HG02885 (cell line): ENCODE measurements at regions not wholly inside any gene's neighbourhood (a gene's known extent, or its start where the extent isn't known, plus 50 kb on each side); places are given as distances from the start of the nearest gene placed in this dataset.
"Not testable (repeated sequence)": the region's sequence is repeated elsewhere in the genome, so short reads cannot be mapped to it uniquely, and the experiment has no call there.

Experiments used
- ATAC-seq: cut with Tn5 transposase; IDR thresholded peaks from one replicate; pipeline ENCODE4 v1.9.1; 2021; ENCODE audit warnings: mild to moderate bottlenecking; ENCODE audit not compliant: unreplicated experiment, poor library complexity

DNA sequence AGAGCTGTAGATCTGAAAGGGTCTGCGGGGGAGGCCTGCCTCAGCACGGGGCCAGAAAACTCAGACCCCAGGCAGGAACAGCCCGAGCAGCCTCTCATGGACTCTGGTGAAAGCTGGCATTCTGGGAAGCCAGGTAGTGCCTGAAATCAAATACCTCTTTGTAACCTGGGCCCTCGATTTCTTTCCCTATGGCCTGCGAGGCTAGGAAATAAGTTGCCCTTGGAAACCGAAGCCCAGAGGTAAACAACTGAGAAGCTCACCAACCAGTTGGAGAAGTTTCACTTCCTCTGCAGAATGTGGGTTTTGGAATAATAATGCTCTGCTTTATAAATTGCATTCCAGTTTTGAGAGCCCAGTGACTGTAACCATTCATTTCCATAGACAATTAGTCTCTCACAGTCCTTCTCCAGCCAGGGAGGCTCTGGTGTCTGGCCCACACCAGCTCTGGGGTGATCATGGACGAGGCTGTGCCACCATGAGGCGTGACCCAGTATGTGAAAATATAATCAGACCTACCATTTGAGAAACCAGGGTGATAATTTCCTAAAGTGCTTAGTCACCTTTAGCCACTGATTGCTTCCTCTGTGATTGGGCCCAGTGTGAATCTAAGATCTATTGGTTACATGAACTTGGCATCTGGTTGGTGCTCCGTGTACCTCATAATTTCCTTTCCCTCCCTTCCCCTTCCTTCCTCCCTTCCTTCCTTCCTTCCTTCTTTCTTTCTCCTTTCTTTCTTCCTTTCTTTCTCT, 133.1 kb upstream of the PELI1 start:
- no peak for ATAC-seq

DNA sequence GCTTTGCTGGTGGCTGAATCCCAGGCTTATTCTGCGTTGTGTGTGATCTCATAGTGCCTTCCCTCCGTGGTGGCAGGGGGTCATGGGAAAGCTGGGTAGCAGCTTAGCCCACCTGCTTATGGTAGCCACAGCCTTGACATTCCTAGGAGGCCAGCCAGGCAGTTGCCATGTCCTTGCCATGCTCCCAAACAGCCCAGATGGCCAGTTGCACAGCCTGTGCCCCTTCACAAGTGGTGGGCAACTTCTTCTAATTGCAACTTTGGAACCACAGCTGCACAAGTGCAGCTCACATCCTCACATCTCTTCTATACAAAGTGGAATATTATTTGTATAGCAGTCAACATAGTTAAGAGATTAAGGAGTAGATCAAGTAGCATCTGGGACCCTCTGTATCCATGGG, 136.6 kb upstream of the PELI1 start:
- not testable (repeated sequence) for ATAC-seq

DNA sequence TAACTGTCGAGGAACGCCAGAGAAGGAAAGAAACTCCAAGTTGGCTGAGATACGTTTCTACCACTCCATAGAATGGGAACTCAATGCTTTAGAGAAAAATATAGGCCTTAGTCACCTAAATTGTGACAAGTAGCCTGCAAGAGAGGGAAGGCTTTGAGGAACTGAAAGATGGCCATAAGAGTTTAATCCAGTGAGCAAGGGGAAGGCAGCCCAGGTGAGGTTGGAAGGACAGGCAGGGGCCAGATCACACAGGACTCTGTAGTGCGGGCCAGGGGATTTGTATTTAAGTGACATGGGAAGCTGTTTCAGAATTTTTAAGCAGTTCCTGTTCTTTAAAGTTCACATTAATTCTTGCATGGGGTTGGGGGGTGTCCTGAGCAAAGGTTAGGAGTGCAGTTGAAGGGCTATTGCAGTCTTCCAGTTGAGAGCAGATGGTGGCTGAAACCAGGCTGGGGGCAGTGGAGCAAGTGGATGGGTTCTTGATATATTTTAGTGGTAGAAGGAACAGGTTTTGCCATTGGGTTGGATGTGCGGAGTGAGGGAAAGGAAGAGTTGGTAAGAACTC, 138.9 kb upstream of the PELI1 start:
- no peak for ATAC-seq

DNA sequence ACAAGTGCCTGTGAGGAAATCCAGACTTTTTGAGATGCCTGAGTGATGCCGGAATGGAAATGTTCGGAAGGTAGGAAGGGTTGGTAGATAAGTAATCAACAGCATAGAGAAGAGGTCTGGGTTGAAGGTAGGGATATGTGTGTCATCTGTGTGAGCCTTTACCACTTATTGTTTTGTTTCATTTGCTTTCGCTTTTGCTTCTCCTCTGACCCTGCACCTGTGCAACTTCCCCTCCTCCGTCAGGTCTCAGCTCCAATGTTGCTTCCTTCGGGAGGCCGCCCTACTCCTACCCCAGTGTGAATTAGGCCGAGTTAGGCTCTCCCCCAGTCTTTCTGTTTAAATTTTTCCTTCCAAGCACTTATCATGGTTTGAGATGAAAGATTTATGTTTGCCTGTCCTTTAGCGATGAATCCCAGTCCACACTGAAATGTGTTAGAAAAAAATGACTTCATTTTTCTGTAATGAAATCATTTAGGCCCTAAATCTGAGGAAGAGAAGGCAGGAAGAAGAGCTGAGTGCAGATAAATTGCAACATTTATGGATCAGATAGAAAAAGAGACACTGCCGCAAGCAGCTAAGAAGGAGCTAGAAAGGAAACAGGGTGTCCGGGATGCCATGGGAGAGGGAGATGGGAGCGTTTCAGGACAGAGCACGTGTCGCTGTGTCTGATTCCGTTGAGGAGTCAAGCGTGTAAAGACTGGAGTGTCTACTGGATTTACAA, 139.6 kb upstream of the PELI1 start:
- ATAC-seq: peak; percentile 97

DNA sequence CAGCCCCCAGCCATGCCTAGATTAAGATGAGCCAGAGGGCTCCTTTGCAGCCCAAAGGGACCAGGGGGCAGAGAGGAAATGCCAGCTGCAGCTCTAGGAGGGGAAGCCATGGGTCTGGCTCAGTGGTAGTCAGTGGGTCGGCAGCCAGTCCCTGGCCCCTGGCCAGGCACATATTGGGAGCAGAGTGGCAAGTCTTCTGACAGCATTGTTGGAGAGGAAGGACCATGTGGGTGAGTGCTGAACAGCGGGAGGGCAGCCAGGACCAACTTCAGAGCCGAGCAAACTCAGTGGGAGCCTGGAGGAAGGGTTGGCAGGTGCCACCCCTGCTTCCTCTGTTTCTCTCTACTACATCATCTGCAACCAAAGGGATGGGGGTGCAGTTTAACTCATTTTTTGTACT, 140.5 kb upstream of the PELI1 start:
- ATAC-seq: no peak

DNA sequence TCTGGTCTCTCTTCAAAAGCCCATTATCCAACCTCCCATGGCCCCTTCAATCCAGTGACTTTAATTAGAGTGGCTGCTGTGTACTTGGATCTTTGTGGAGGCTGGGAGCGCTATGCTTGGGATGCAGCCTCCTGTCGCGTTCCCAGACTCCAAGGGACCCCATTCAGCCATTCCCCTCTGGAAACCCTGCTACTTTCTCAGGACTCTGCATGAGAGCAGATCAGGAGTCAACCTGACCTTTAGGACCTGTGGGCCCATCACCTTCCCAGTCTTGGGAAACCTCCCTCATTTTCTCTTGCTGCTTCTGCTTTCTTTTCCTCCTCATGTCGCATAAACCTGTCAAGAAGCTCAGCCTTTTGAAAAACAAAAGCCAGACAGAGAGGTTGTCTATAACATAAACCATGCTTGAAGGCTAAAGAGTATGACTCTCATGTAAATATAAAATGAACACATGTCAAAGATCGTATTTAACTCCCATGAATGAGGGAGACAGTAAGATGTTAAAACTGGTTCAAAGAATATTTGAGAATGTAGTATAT, 143.1 kb upstream of the PELI1 start:
- no peak for ATAC-seq

DNA sequence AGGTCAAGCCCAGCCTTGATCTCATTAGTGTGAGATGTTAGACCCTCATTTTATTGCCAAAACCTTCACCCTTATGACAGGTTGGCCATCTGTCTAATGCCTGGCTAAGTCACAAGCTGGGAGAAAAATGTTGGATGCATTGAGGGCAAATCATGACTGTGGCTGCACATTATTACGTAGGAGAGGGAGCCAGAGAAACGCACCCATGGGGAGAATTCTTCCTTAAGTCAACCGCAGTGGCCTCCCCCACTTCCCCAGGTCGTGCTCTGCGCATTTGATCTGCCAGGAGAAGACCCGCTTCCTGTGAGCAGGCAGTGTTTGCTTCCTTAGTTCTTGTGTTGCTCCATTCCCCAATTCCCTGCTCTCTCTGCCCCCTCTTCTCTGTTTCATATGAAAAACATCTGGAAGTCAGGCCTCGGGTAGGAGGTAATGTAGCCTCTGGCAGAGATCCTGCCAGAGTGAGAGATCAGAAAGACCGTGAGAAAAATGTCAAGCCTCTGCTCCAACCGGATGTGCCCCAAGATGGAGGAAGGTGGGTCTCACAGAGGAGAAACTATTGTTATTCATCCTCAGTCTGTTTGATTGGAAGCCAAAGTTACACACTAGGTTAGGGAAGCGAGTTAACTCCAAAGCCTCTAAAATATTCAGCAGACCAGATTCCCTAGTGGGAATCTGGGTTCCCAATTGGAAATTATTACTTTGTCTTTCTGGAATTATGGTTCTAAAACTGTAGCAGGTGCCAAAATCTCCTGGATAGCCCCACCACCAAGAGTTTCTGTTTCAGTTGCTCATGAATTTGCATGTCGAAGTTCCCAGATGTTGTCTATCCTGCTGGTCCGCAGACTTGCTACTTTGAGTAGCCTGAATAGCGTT, 144.3 kb upstream of the PELI1 start:
- no peak for ATAC-seq

DNA sequence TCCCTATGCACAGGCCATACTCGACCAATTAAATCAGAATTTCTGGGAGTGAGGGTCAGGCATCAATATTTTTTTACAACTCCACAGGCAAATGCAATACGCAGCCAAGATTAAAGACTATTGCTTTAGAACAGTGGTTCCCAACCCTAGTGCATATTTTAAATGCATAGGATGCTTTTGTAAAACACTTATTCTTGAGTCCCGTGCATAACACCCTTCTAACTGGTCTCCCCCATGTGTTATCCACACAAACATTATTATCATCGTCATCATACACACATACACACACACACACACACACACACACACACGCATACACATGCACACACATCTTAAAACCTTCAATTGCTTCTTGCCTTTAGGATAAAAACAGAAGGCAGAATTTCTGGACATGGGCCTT, 145.0 kb upstream of the PELI1 start:
- no peak for ATAC-seq

DNA sequence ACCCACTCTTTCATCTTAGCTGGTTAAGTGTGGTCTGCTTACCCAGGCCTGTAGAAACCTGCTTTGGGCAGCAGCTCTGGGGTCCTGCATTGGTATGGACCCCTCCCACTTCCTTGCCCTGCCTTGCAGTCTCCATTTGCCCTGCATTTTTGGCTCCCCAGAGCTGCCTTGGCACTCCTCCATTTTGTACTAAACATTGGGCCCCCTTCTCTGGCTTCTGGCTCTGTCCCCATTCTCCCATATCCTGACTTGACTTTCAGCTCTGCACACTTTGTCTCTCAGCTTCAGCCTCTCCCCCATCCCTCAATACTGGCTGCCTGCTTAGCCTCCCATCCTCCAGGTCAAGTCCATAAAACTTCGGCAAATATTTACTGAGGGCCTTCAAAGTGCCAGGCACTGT, 145.5 kb upstream of the PELI1 start:
- no peak for ATAC-seq

DNA sequence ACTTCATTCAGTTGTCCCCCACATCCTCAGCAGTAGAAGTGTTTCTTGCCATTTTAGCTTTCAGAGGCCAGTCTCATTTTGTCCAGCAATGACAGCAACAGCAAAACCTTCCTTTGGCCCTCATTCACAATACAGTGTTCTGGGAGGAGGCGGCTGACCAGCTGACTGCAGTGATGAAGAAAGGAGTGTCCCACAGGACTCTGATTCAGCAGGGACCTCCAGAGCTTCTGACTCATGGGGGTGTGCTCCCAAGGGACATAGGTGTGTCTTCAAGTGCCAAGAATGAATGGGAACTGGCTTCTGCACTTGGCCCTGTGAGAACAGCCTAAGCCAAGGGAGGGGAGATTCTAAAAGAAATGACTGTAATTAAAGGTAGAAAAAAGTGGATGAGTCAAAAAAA, 147.0 kb upstream of the PELI1 start:
- no peak for ATAC-seq

DNA sequence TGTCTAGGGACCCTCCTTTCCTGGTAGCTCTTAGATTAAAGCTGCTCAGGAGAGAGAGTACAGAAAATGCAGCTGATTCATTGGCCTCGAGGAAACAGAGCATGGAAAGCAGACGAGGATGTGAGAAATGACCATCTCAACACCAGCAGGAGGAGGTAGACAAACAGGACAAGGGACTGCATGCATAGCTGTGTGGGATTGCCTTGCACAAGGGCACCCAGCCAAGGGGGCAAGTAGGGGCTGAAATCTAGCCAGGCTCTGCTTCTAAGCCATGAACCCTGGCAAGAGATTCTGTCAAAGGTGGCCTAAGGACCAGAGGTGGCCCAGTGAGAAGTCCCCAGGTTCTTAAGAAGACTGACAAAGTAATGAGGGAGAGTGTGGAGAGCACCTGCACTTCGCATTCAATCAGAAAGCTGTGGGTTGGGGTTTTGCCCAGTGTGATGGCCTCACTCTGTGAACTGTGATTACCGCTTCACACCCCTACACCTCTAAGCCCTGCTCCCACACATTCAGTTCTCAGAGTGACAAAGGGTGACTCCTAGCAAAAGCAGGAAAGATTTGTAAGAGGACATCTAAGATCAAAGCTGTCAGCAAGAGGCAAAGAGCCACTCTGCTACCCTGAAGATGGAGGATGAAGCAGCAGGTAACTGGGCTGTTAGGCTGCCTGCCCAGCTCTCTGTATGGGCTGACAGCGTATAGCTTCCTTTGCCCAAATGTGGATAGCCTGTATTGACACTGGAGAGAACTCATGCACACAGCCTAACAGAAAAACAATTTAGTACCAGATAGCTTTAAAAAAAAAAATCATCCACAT, 151.3 kb upstream of the PELI1 start:
- ATAC-seq: peak; percentile 90

DNA sequence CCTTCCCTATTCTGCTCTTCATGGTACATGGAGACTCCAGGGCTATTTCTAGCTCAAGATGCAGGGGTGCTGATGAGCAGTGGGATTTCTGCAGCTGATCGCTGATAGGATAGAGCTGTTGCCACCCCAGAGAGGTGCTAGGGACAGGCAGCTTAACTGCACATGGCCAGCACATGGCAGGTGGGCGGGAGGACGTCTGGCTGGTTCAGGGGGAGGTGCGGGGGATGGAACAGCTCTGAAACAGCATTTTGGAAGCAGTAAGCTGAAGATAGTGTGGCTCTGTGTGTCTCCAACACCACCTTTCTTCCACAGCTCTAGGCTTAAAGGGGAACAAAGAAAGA, 151.9 kb upstream of the PELI1 start:
- ATAC-seq: peak; percentile 21

DNA sequence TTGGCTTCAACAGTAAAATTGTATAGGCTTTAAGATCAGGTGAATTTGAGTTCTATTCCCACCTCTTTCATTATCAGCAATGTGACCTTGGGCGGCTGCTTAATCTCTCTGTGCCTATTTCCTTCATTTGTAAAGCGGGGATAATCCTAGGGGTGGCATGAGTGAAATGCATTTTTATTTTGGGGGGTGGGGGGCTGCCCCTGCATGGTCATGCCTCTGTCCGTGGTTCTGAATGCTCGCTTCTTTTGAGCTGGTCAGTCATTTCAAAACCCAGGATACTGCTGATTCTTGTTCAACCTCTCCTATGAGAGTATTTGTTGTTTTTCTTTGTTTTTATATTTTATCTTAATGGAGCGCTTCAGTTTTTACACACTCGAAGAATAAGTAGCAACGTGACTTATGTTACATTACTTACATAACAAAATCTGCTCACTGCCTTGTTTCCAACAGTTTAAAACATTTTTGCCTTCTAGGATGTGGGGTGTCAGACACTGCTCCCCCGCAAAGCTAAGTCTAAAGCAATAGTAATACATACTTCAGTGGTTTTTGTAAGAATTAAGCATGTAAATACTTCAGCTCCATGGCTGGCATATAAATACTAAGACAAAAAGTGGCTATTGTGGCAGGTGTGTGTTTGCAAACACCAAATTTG, 152.6 kb upstream of the PELI1 start:
- ATAC-seq: no peak

DNA sequence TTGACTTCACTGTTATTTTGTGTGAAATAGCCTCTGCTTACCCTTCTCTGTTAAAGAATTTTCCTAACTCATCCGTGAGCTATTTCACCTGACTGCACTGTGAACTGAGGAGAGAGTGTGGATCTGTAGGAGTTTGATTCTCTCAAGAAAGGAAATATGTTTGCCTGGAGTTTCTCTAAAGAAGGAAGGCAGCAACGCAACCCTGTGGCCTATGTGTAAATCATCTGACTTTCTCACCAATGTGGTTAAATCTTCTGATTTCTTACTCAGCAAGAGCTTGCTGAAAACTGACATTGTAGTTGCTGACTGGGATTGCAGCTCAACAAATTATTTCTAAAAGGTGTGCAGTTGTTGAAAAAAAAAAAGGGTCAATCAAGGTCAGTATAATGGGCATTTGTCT, 153.9 kb upstream of the PELI1 start:
- no peak for ATAC-seq

DNA sequence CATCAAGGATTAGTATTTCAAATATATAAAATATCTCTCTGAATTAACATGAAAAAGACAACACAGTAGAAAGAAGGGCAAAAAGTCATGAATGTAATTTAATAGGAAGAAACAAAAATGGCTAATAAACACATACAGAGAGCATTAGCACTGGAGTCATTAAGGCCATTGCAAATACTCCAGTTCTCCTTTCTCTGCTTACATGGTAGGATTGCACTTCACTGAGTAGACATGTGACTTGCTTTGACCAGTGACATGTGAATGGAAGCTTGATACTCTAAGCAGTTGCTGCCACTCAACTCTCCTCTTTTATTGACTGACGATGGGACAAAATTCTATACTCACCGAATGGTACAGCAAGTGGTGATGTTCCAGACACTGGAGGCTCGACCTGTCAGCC, 153.9 kb upstream of the LGALSL start:
- ATAC-seq: no peak

DNA sequence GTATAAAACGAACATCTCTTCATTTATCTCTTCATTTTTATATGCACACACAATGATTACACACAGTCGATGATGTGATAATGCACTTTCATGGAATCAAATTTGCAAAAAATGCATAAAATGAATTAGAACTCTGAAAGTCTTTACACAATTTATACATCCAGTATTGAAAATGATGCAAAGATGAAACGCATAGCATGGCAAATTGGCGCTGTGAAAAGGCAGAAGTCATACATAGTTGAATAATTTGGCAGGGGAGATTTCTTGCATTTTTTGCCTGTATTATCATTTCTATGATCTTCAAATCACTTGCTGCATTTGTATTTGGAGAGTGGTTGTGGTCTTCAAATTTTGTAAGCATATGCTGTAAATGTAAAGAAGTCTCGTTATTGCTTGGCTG, 150.7 kb upstream of the LGALSL start:
- no peak for ATAC-seq

DNA sequence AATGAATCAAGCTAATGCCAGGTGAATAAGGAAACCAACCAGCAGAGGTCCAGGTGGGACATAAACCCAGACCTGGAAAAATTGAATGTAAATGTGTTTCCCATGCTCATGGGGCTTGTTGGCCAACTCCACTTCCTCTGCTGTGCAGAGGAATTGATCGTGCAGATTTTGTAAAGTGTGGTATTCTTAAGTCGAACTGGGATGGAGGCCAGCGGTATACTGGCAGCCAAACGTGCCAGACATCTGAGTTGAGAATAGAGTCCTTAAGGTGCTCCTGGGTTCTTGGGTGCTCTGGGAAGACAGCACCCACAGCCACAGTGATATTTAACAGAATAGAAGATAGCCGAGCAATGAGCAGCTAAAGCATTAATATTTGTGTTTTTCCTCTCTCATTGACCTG, 146.5 kb upstream of the LGALSL start:
- no peak for ATAC-seq

DNA sequence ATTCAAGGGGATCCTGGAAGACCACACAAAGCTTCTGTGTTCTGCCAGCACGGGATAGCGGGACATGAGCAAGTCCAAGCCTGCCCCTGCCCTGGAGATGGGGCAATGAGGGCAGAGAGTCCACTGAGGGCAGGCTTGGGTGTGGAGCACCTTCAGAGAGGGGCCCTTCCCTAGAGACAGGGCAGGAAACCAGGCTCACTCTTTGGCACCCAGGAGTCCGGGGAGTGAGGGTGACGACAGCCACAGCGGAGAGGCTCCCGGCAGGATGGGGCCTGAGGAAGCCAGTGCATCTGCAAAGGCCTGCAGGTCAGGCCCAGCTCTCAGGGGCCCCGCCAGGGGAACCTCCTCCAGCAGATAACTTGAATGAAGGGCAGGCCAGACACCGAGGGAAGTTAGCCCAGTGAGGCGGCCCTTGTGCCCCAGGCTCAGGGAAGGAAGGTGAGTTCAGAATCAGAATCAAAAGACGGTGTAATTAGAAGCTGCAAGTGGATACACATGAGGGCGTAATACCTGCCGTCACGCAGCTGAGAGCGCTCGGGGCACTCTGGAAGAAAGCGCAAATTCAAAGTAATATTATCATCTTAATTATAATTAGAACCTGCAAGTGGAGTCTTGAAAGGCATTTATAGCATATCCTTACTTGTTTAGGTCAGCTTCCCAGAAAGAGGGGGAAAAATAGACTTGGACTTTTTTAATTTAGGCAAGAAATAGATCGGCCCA, 142.6 kb upstream of the LGALSL start:
- ATAC-seq: no peak
